ENCODE measurements at regions not wholly inside any gene's neighbourhood (a gene's known extent, or its start where the extent isn't known, plus 50 kb on each side); places are given as distances from the start of the nearest gene placed in this dataset.

GRCh38 chr1:108017698-108018097, 52.7 kb upstream of the VAV3 start:
- TF ChIP-seq EP300 (IDR thresholded peaks at IDR 0.05), result no peak
- no peak for TF ChIP-seq CTCF (IDR thresholded peaks at IDR 0.05)
